ENCODE measurements at regions not wholly inside any gene's neighbourhood (a gene's known extent, or its start where the extent isn't known, plus 50 kb on each side); places are given as distances from the start of the nearest gene placed in this dataset.

DNA sequence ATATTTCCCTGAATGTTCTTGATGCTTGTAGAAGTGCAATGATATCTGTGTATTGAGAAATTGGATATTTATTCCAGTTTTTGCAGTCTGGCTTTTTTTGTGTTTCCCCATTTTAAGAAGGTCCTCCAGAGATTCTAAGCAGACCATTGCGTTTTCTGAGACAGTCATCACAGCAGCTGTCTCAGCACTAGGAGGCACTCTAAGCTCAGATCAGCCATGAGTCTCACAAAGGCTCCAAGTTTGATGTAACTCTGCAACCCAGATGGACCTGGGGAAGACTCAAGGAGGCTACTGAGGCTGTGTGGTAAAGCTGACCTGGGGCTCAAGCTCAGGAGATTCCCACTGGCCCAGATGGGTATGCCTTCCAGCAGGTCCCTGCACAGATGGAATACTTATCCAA is 89.3 kb upstream of the CYLC1 start:
- TF ChIP-seq CTCF (IDR thresholded peaks at IDR 0.05) (no peak), MXI1 (IDR thresholded peaks at IDR 0.05; ENCODE audit: low read depth, low read length) (no peak), POLR2AphosphoS5 (IDR thresholded peaks at IDR 0.05; ENCODE audit: low read depth, low read length) (no peak), SMC3 (IDR thresholded peaks at IDR 0.05; ENCODE audit: low read depth, low read length) (no peak), NFIC (IDR thresholded peaks at IDR 0.05; ENCODE audit: borderline replicate concordance) (no peak), EZH2phosphoT487 (IDR thresholded peaks at IDR 0.05; ENCODE audit: borderline replicate concordance, low read depth) (no peak), SIN3A (IDR thresholded peaks at IDR 0.05; ENCODE audit: borderline replicate concordance, low read depth, low read length) (no peak), TAF1 (IDR thresholded peaks at IDR 0.05; ENCODE audit: borderline replicate concordance, low read depth, low read length) (no peak), RAD21 (IDR thresholded peaks at IDR 0.05; ENCODE audit: low read length) (0 out of 2 replicates have a peak, but pooled peaks have one; percentile 9), RFX5 (IDR thresholded peaks at IDR 0.05; ENCODE audit: low read length) (no peak), USF2 (IDR thresholded peaks at IDR 0.05; ENCODE audit: borderline replicate concordance, low read depth, low read length) (no peak)
- TF ChIP-seq, protein P1, sequence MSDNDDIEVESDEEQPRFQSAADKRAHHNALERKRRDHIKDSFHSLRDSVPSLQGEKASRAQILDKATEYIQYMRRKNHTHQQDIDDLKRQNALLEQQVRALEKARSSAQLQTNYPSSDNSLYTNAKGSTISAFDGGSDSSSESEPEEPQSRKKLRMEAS (IDR thresholded peaks at IDR 0.05; ENCODE audit: low read depth): no peak
